ENCODE measurements at regions not wholly inside any gene's neighbourhood (a gene's known extent, or its start where the extent isn't known, plus 50 kb on each side); places are given as distances from the start of the nearest gene placed in this dataset.

- TF ChIP-seq CHD7 (IDR thresholded peaks at IDR 0.05; ENCODE audit: insufficient replicate concordance, low read length): no peak
- no peak for TF ChIP-seq JUN (IDR thresholded peaks at IDR 0.05; ENCODE audit: low read depth, low read length)
- TF ChIP-seq, protein P1, sequence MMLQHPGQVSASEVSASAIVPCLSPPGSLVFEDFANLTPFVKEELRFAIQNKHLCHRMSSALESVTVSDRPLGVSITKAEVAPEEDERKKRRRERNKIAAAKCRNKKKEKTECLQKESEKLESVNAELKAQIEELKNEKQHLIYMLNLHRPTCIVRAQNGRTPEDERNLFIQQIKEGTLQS (IDR thresholded peaks at IDR 0.05; ENCODE audit: insufficient read depth, low read depth, low read length): no peak
- TF ChIP-seq BCL11A (IDR thresholded peaks at IDR 0.05; ENCODE audit: low read depth in 2 of 2, low read length in 2 of 2): no peak
- TF ChIP-seq HDAC6 (IDR thresholded peaks at IDR 0.05; ENCODE audit: low read depth, low read length): no peak
- TF ChIP-seq, protein P2, sequence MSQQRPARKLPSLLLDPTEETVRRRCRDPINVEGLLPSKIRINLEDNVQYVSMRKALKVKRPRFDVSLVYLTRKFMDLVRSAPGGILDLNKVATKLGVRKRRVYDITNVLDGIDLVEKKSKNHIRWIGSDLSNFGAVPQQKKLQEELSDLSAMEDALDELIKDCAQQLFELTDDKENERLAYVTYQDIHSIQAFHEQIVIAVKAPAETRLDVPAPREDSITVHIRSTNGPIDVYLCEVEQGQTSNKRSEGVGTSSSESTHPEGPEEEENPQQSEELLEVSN (IDR thresholded peaks at IDR 0.05): no peak
- no peak for TF ChIP-seq GABPA (IDR thresholded peaks at IDR 0.05; ENCODE audit: borderline replicate concordance, insufficient read depth, low read length)
- no peak for TF ChIP-seq SIX5 (IDR thresholded peaks at IDR 0.05; ENCODE audit: low read depth, low read length)
- no peak for TF ChIP-seq KDM1A (IDR thresholded peaks at IDR 0.05; ENCODE audit: borderline replicate concordance, low read length)
- no peak for TF ChIP-seq POLR2A (IDR thresholded peaks at IDR 0.05; ENCODE audit: control extremely low read depth in 1 of 2, low read depth in 2 of 2, low read length in 2 of 2)
- no peak for TF ChIP-seq RBBP5 (IDR thresholded peaks at IDR 0.05; ENCODE audit: borderline replicate concordance, low read depth, low read length)
- no peak for TF ChIP-seq CREB1 (IDR thresholded peaks at IDR 0.05)
Measured at GRCh38 chr7:68371985-68372384, 1226.3 kb upstream of the AUTS2 start (continued).

All from H1 (cell line).